ENCODE measurements at regions not wholly inside any gene's neighbourhood (a gene's known extent, or its start where the extent isn't known, plus 50 kb on each side); places are given as distances from the start of the nearest gene placed in this dataset.

- Mint-ChIP-seq H3K36me3 (no peaks in the 10 kb centered on the region), H3K27ac (no peak overlapping the region), H3K4me3 (no peak overlapping the region), H3K9me3 (peaks cover 0 to 16% (median 2%) of the 10 kb centered on the region in 7 donors), H3K27me3 (no peaks in the 10 kb centered on the region), H3K4me1 (no peaks in the 10 kb centered on the region)
- no peaks in the 10 kb centered on the region for H3K36me3 ChIP-seq (ENCODE audit: control insufficient read depth, insufficient read depth, low read length)
- H3K4me3 ChIP-seq (ENCODE audit: low read depth, low read length), result no peak overlapping the region
- H3K27me3 ChIP-seq (ENCODE audit: control insufficient read depth, insufficient read depth, low read length), result no peaks in the 10 kb centered on the region
- H3K4me1 ChIP-seq (ENCODE audit: control insufficient read depth, insufficient read depth, low read length, poor library complexity, severe bottlenecking), result no peaks in the 10 kb centered on the region
- no peak for ATAC-seq (ENCODE audit: low read depth in 2 of 2)
- DNase-seq, result no peak
- H3K27ac ChIP-seq (ENCODE audit: insufficient read depth, low read length, poor library complexity, severe bottlenecking), result no peak overlapping the region
- no peaks in the 10 kb centered on the region for H3K9me3 ChIP-seq (ENCODE audit: control insufficient read depth in 2 of 2, low read length in 2 of 2)
Measured at GRCh38 chrX:113892891-113893290, 691.0 kb upstream of the HTR2C start.

GRCh38 chrX:113892401-113892800 is 691.5 kb upstream of the HTR2C start:
- H3K9me3 Mint-ChIP-seq, result peaks cover 0 to 16% (median 2%) of the 10 kb centered on the region in 7 donors

GRCh38 chrX:113873056-113873455 is 710.8 kb upstream of the HTR2C start:
- H3K27ac Mint-ChIP-seq, result no peak overlapping the region
- no peaks in the 10 kb centered on the region for H3K27me3 Mint-ChIP-seq
- no peak for ATAC-seq (ENCODE audit: low read depth in 2 of 2)
- H3K27ac ChIP-seq (ENCODE audit: insufficient read depth, low read length, poor library complexity, severe bottlenecking), result no peak overlapping the region
- no peaks in the 10 kb centered on the region for H3K9me3 ChIP-seq (ENCODE audit: control insufficient read depth in 2 of 2, low read length in 2 of 2)
- H3K9me3 Mint-ChIP-seq, result peaks cover 0 to 4% (median 1%) of the 10 kb centered on the region in 7 donors
- no peak overlapping the region for H3K4me3 Mint-ChIP-seq
- H3K27me3 ChIP-seq (ENCODE audit: control insufficient read depth, insufficient read depth, low read length), result no peaks in the 10 kb centered on the region
- H3K4me3 ChIP-seq (ENCODE audit: low read depth, low read length), result no peak overlapping the region
- H3K4me1 Mint-ChIP-seq, result no peaks in the 10 kb centered on the region
- H3K36me3 ChIP-seq (ENCODE audit: control insufficient read depth, insufficient read depth, low read length), result no peaks in the 10 kb centered on the region
- no peaks in the 10 kb centered on the region for H3K4me1 ChIP-seq (ENCODE audit: control insufficient read depth, insufficient read depth, low read length, poor library complexity, severe bottlenecking)
- DNase-seq, result no peak
- H3K36me3 Mint-ChIP-seq, result no peaks in the 10 kb centered on the region

More at GRCh38 chrX:113892401-113892800, 691.5 kb upstream of the HTR2C start:
- ATAC-seq (ENCODE audit: low read depth in 2 of 2) (no peak), DNase-seq (no peak)
- Histone ChIP-seq H3K27me3 (ENCODE audit: control insufficient read depth, insufficient read depth, low read length) (no peaks in the 10 kb centered on the region), H3K36me3 (ENCODE audit: control insufficient read depth, insufficient read depth, low read length) (no peaks in the 10 kb centered on the region), H3K4me1 (ENCODE audit: control insufficient read depth, insufficient read depth, low read length, poor library complexity, severe bottlenecking) (no peaks in the 10 kb centered on the region), H3K9me3 (ENCODE audit: control insufficient read depth in 2 of 2, low read length in 2 of 2) (no peaks in the 10 kb centered on the region), H3K4me3 (ENCODE audit: low read depth, low read length) (no peak overlapping the region), H3K27ac (ENCODE audit: insufficient read depth, low read length, poor library complexity, severe bottlenecking) (no peak overlapping the region)
- Mint-ChIP-seq H3K27ac (no peak overlapping the region), H3K27me3 (no peaks in the 10 kb centered on the region), H3K4me1 (no peaks in the 10 kb centered on the region), H3K36me3 (no peaks in the 10 kb centered on the region), H3K4me3 (no peak overlapping the region)

- Mint-ChIP-seq H3K36me3 (no peaks in the 10 kb centered on the region), H3K9me3 (peaks cover 0 to 3% (median 0%) of the 10 kb centered on the region in 7 donors), H3K27ac (no peak overlapping the region), H3K27me3 (no peaks in the 10 kb centered on the region), H3K4me3 (no peak overlapping the region), H3K4me1 (no peaks in the 10 kb centered on the region)
- Histone ChIP-seq H3K36me3 (ENCODE audit: control insufficient read depth, insufficient read depth, low read length) (no peaks in the 10 kb centered on the region), H3K9me3 (ENCODE audit: control insufficient read depth in 2 of 2, low read length in 2 of 2) (no peaks in the 10 kb centered on the region), H3K27me3 (ENCODE audit: control insufficient read depth, insufficient read depth, low read length) (no peaks in the 10 kb centered on the region), H3K4me1 (ENCODE audit: control insufficient read depth, insufficient read depth, low read length, poor library complexity, severe bottlenecking) (no peaks in the 10 kb centered on the region), H3K27ac (ENCODE audit: insufficient read depth, low read length, poor library complexity, severe bottlenecking) (no peak overlapping the region), H3K4me3 (ENCODE audit: low read depth, low read length) (no peak overlapping the region)
- no peak for ATAC-seq (ENCODE audit: low read depth in 2 of 2)
- DNase-seq, result no peak
Measured at GRCh38 chrX:113868711-113869110, 715.2 kb upstream of the HTR2C start.

- DNase-seq, result no peak
Measured at GRCh38 chrX:113868177-113868576, 715.7 kb upstream of the HTR2C start.

GRCh38 chrX:113849408-113849807 is 734.5 kb upstream of the HTR2C start:
- Histone ChIP-seq H3K36me3 (ENCODE audit: control insufficient read depth, insufficient read depth, low read length) (no peaks in the 10 kb centered on the region), H3K27ac (ENCODE audit: insufficient read depth, low read length, poor library complexity, severe bottlenecking) (no peak overlapping the region), H3K4me3 (ENCODE audit: low read depth, low read length) (no peak overlapping the region), H3K9me3 (ENCODE audit: control insufficient read depth in 2 of 2, low read length in 2 of 2) (peaks cover 0 to 4% of the 10 kb centered on the region in 2 experiments), H3K4me1 (ENCODE audit: control insufficient read depth, insufficient read depth, low read length, poor library complexity, severe bottlenecking) (no peaks in the 10 kb centered on the region), H3K27me3 (ENCODE audit: control insufficient read depth, insufficient read depth, low read length) (no peaks in the 10 kb centered on the region)
- no peaks in the 10 kb centered on the region for H3K4me1 Mint-ChIP-seq
- no peak overlapping the region for H3K27ac Mint-ChIP-seq
- no peaks in the 10 kb centered on the region for H3K27me3 Mint-ChIP-seq
- no peaks in the 10 kb centered on the region for H3K36me3 Mint-ChIP-seq
- no peak for ATAC-seq (ENCODE audit: low read depth in 2 of 2)
- peaks cover 0 to 8% (median 2%) of the 10 kb centered on the region in 7 donors for H3K9me3 Mint-ChIP-seq
- no peak for DNase-seq
- H3K4me3 Mint-ChIP-seq, result no peak overlapping the region

More at GRCh38 chrX:113868177-113868576, 715.7 kb upstream of the HTR2C start:
- H3K27me3 ChIP-seq (ENCODE audit: control insufficient read depth, insufficient read depth, low read length), result no peaks in the 10 kb centered on the region
- H3K27ac ChIP-seq (ENCODE audit: insufficient read depth, low read length, poor library complexity, severe bottlenecking), result no peak overlapping the region
- no peaks in the 10 kb centered on the region for H3K4me1 Mint-ChIP-seq
- ATAC-seq (ENCODE audit: low read depth in 2 of 2), result no peak
- H3K4me1 ChIP-seq (ENCODE audit: control insufficient read depth, insufficient read depth, low read length, poor library complexity, severe bottlenecking), result no peaks in the 10 kb centered on the region
- H3K9me3 Mint-ChIP-seq, result peaks cover 0 to 3% (median 0%) of the 10 kb centered on the region in 7 donors
- H3K9me3 ChIP-seq (ENCODE audit: control insufficient read depth in 2 of 2, low read length in 2 of 2), result no peaks in the 10 kb centered on the region
- no peaks in the 10 kb centered on the region for H3K36me3 Mint-ChIP-seq
- no peaks in the 10 kb centered on the region for H3K27me3 Mint-ChIP-seq
- no peak overlapping the region for H3K4me3 ChIP-seq (ENCODE audit: low read depth, low read length)
- H3K27ac Mint-ChIP-seq, result no peak overlapping the region
- no peaks in the 10 kb centered on the region for H3K36me3 ChIP-seq (ENCODE audit: control insufficient read depth, insufficient read depth, low read length)
- no peak overlapping the region for H3K4me3 Mint-ChIP-seq

- Mint-ChIP-seq H3K9me3 (peaks cover 0 to 3% (median 0%) of the 10 kb centered on the region in 7 donors), H3K27ac (no peak overlapping the region), H3K4me3 (no peak overlapping the region), H3K36me3 (no peaks in the 10 kb centered on the region), H3K4me1 (no peaks in the 10 kb centered on the region), H3K27me3 (no peaks in the 10 kb centered on the region)
- Histone ChIP-seq H3K36me3 (ENCODE audit: control insufficient read depth, insufficient read depth, low read length) (no peaks in the 10 kb centered on the region), H3K9me3 (ENCODE audit: control insufficient read depth in 2 of 2, low read length in 2 of 2) (no peaks in the 10 kb centered on the region), H3K27me3 (ENCODE audit: control insufficient read depth, insufficient read depth, low read length) (no peaks in the 10 kb centered on the region), H3K4me3 (ENCODE audit: low read depth, low read length) (no peak overlapping the region), H3K4me1 (ENCODE audit: control insufficient read depth, insufficient read depth, low read length, poor library complexity, severe bottlenecking) (no peaks in the 10 kb centered on the region), H3K27ac (ENCODE audit: insufficient read depth, low read length, poor library complexity, severe bottlenecking) (no peak overlapping the region)
- DNase-seq, result no peak
- ATAC-seq (ENCODE audit: low read depth in 2 of 2), result no peak
Measured at GRCh38 chrX:113833096-113834055, 750.5 kb upstream of the HTR2C start.

- H3K27ac ChIP-seq (ENCODE audit: insufficient read depth, low read length, poor library complexity, severe bottlenecking), result no peak overlapping the region
- no peak for ATAC-seq (ENCODE audit: low read depth in 2 of 2)
- no peaks in the 10 kb centered on the region for H3K36me3 Mint-ChIP-seq
- H3K4me1 ChIP-seq (ENCODE audit: control insufficient read depth, insufficient read depth, low read length, poor library complexity, severe bottlenecking), result no peaks in the 10 kb centered on the region
- no peak overlapping the region for H3K27ac Mint-ChIP-seq
- H3K27me3 Mint-ChIP-seq, result no peaks in the 10 kb centered on the region
- DNase-seq, result no peak
- H3K9me3 Mint-ChIP-seq, result peaks cover 0 to 6% (median 0%) of the 10 kb centered on the region in 7 donors
- H3K4me3 Mint-ChIP-seq, result no peak overlapping the region
- no peaks in the 10 kb centered on the region for H3K4me1 Mint-ChIP-seq
- no peaks in the 10 kb centered on the region for H3K9me3 ChIP-seq (ENCODE audit: control insufficient read depth in 2 of 2, low read length in 2 of 2)
- no peaks in the 10 kb centered on the region for H3K36me3 ChIP-seq (ENCODE audit: control insufficient read depth, insufficient read depth, low read length)
- H3K27me3 ChIP-seq (ENCODE audit: control insufficient read depth, insufficient read depth, low read length), result no peaks in the 10 kb centered on the region
- H3K4me3 ChIP-seq (ENCODE audit: low read depth, low read length), result no peak overlapping the region
Measured at GRCh38 chrX:113828470-113828869, 755.4 kb upstream of the HTR2C start.
